HUDEP-2 (cell line): ENCODE measurements at regions not wholly inside any gene's neighbourhood (a gene's known extent, or its start where the extent isn't known, plus 50 kb on each side); places are given as distances from the start of the nearest gene placed in this dataset.

Experiments used
- DNase-seq, 76 experiments: peaks; one replicate each; lab custom pipeline; 2025; ENCODE audit not compliant: unreplicated experiment in 76 of 76; lab: John Stamatoyannopoulos, UW

DNA sequence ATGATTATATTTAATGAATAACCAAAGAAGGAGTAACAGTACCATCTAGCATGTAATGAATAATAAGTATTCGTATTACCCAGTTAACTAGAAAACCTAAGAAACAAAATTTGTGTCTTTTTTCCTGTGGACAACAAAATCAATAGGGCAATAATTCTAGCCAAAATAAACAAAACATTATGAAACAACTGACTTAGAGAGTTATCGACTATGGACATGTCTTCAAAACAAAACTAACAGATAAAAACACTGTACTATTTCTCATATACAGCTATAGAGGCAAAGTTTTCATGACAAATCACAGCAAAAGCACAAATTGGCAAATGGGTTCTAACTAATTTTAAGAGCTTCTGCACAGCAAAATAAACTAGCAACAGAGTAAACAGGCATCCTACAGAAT is 224.1 kb downstream of the ALX1 start:
- DNase-seq, result no peak

DNA sequence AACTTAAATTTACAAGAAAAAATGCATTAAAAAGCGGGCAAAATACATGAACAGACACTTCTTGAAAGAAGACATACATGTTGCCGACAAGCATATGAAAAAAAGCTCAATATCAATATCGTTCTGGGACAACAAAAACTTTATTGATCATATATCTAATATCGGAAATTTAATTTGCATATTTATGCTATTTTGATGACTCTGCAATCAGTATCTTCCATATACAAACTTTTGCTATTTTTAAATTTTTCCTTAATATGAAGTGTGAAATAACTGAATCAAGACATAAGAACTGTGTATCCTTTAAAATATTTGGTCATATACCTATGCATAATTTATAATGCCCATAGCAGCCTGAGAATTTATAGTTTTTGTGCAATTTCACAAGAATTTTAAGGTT is 224.6 kb downstream of the ALX1 start:
- no peak for DNase-seq

DNA sequence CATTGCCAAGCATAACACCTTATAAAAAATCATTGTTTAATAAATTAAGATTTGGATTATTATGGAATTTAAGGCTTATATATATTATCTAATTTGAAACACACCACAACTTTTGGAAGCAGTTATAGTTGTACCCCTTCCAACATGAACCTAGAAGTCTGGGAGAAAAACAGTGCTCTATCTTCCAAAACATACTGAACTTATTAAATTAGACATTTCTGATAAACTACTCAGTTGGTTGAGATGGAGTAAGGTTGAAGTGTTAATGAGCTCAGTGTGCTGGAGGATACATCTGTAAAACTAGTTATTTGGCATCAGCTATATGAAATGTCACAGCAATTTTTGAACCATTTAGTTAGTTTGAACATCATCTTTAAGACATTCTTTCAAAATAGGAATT is 227.4 kb downstream of the ALX1 start:
- DNase-seq, result no peak

DNA sequence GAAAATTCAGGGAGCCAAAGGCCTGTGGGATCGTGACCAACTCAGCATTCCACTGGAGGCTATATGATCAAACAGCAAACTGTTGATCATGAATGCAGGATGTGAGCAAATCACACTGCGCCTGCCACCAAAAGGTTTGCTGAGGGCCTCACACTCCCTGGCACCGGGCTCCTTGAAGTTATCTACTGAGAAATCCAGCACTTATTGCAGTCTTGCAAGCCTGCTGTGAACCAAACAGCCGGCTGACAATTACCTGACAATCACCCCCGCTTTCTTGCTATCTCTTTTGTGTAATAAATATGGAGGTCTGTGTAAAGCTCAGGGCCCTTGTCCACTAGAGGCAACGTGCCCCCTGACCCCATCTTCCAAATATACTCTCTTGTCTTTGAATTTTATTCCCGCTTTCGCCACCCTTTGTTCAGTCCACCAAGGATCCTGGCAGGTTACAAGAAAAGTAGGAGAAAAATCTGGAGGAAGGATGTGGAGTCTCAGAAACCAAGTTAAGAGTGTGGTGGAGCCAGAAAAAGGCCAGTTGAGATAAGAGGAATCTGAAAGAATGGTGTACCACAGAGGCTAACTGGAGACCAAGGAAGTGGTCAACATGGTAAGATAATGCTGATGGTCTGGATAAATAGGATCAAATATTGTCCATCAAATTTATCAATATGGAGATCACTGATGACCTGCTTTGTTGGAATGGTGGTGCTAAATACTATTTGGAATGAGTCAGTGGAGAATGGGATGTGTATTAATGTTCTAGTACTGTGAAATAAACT is 229.2 kb downstream of the ALX1 start:
- no peak for DNase-seq

DNA sequence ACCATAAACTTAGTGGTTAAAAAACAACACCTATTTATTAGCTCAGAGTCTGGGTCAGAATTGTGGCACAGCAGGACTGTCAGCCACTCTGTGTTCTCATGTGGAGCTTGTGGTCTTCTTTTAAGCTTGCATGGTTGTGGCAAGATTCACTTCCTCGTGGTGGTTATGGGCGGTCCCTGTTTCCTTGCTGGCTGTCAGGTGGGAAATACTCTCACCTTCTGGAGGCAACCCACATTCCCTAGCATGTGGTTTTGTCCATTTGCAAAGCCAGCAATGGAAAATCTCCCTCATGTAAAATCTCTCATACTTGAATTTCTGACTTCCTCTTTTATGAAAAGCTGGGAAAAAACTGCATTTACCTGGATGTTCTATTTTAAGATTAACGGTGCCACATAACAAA is 229.8 kb downstream of the ALX1 start:
- DNase-seq, result no peak

DNA sequence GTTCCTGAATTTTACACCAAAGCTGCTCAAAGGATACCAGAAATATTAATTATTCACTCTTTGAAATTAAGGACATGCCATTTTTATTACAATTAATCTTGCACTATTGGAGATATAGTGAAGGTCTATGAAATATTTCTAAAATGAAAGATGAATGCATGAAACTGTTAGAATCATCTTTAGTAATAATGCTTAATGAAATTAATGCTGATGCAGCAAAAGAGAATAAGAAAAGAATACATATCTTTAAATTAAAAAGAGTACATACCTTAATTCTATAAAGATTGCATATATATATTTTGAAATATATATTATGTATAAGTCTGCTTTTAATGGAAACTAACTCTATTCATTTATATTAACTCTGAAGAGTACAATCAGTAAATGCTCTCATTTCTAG is 236.0 kb downstream of the ALX1 start:
- DNase-seq, result no peak

DNA sequence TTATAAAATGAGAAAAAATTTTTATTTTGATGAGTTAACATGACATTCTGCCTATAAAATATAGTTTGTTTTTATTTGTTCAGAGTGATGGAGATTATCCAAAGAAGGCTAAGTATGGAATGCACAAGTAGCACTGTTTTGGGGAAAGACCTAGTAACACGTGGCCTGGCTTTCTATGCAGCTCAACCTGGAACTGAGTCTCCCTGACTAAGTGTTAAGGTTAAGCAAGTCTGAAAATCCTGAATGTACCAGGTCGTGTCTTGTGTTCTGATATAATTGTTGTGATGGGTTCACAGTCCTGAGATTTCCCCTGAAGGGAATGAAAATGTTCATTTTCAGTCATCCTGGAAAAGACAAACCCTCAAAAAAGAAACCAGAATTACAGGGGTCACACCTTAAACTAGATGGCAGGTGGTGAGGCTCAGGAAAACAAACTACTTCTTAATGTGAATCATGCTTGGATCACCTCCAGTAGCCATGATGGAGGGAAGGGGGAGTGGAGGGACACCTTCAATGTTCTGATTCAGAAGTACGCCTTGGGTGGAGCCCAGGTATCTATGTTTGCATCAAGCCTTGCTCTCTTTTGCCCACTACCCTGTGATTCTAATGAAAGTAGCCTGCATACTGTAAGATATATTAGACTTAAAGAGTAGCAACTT is 236.8 kb downstream of the ALX1 start:
- DNase-seq, result no peak

DNA sequence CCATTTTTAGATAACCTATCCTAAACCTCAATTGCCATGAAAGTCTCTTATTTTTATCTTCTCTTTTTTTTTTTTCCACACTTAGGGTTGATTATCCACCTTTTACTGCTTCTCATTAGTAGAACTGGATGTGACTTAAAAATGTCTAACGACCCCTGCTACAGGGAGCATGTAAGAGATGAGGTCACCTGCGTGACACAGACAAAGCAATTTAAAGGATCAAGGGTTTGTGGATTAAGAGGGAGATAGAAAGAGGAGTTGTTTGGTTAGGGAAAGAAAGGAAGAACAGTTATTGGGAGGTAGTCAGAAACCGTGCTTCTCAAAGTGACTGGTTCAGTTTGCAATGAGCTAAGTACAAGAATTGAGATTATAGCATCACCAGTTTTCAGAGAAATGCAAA is 239.1 kb downstream of the ALX1 start:
- DNase-seq, result no peak

DNA sequence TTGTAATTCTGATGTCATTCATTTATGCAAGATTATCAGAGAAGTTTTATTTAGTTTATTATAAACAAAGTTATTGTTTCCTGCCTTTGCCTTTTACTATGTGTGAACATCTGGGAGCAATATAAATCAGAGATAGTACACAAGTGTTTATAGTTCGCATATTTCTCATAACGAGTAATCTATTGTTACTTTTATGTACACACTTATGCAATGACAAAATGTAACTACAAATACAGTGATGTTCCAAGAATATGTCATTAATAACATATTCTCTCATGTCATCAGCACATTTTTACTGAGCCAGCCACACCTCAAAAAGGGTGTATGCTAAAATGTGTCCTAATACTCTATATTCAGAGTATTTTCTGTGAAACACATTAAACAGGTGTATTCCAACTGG is 243.2 kb downstream of the ALX1 start:
- no peak for DNase-seq

DNA sequence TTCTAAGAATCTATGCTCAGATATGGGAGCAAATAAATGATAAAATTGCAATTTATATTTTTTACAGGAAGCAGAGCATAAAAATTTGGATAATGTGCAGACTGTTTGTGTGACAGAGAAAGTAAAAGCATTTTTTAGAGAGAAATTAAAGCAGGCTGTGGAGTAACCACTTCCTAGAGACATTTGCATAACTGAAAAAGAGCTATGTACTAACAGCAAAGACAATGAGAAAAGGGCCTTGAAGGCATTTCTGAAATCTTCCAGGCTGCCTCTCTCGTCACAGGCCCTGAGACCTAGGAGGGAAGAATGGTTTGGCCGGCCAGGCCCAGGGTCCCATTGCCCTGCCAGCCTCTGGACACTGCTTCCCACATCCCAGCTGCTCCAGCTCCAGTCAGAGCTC is 247.2 kb downstream of the ALX1 start:
- DNase-seq, result no peak

DNA sequence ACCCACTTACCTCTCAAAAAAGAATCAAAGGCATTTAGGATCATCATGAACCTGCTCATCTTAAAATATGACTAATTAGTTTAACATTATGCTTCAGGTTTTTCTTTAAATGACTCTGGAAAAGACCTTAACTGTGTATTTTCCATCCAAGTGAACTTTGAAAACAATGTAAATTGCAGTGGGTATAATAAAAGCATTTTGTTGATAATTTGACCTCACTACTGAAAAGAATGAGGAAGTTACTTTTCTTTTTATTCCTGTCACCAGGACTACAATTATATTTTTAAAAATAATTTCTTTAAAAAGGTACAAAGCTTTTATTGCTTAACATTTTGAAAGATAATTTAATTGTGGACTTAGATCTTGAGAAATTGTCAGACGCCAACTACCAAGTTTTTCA is 249.9 kb downstream of the ALX1 start:
- DNase-seq, result no peak

DNA sequence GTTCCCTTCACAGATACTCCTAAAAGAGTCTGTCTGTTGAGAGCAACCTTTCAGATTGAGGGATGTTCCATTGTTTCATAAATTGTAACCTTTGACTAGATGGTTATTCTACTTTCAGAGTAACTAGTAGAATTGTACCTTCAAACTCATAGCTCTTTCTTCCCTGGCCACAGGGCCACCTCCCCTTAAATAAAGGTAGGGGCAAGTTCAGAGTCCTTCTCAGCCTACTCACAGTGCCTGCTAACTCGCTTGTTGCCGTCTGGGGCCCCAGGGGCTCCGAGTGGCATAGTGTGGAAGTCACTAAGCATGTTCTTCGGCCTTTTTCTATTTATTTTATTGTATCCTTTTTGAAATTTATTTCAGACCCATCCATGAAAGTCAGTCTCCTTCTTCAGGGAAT is 250.4 kb downstream of the ALX1 start:
- no peak for DNase-seq

DNA sequence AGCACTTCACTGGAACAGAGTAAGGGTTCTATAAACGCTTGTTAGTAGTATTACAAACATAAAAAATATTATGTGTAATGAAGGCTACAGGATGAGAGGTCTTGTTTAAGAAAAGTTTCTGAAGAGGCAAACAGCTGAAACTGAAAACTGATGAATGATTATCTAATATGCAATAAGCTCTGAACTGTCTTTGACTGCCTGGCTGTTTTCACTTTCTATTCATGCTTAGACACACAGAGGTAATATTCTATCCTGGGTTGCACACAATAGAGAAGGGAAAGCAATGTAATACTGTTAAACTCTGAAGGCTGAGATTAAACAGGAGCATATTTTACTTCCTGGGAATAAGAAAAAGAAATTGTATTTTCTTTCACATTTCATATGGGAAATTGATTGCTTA is 251.3 kb downstream of the ALX1 start:
- no peak for DNase-seq

DNA sequence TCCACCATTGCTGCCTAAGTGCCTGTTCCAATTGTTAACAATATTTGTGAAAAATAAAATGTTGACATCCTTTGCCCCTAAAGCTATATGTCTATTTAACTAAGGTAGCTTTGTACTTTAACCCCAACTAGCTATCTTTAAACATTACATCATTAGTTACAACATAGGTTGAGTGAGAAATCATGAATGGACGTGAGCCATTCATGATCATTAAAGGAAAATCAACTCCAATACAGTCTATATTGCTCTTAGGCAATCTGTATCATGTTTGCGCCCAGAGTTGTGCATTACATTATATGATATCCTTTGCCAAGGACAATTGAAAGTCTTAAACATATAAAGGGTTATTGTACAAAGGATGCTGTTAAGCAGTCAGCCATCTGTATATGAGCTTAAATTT is 269.6 kb downstream of the ALX1 start:
- DNase-seq, result no peak

DNA sequence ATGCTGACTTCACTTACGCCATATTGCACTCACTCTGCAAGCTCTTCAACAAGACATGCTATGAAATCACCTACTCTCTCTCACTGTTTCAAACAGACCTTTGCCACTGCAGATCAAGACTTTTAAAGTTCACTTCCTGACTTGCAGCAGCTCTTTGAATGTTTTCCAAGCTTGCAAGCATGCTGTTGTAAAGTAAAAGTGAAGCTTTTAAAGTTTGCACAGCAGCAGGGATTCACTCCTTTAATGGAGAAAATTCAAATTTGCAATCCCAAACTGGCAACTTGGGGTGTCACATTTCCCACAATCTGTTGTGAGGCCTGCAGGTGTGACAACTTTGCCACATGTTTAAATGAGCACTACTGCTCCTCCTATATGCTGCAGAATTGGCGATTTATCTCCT is 270.9 kb downstream of the ALX1 start:
- DNase-seq, result no peak

DNA sequence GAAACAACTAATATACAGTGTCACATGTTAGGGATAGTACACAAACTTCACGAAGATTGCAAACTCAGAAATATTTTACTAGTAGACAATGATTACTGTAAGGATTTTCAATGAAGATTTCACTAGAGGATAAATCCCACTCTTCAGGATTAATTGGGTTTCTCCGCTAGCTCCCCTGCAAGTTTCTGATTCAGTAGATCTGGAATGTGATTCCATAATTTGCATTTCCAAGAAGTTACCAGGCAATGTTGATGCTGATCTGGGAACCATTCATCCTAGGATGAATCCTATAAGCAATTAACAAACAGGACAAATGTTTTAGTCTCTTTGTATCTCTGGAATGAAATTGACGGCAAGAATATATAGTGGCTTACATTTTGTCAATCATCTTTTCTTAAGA is 272.4 kb downstream of the ALX1 start:
- no peak for DNase-seq

DNA sequence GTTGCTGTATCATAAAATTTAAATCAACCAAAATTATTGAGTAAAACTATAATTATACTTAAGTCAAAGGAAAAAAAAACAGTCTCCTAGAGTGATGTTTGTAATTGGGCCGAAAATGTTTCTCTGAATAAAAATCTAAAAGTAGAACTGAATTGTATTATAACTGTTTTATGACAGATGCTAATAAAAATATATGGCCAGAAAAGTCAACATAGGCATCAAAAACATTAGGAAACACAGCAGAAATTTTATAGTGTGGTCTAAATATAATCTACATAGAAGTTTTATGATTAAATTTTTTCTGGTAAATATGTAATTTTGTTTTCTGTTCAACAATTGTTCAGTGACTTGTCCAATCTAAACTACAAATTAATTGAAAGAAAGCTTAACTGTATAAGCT is 277.8 kb downstream of the ALX1 start:
- no peak for DNase-seq

DNA sequence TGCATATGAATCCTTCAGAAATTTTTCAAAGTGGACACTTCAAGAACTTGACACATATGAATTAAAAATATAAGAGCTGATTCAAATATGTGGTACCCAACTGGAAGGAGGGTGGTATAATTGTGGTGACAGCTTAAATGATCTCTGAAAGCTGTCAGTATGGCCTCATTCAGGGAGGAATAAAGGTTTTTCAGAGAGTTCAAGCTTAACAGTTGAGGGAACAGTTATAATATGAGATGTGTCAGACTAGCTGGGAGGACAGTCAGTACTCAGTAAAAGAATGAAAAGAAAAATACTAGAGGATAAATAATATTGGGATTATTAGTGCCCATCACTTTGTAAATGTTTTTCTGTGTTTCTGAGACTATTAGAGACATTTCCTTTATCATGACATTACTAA is 277.5 kb downstream of the RASSF9 start:
- no peak for DNase-seq

DNA sequence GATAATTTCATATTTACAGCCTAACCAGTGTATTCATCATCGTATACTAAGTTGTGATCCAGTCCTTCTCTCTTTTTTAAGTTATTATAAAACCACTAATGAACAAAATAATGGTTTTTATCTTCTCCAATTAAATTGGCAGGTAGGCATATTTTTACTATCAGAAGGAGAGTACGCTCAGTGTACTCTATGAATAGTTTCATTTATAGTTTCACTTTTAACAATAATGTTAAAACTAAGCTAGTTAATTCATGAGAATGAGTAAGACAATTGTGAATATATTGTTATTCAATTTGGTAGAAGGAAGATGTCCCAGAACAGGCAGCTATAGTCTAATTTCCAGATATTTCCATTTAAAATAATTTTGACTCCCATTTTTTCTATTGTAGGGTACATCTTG is 277.1 kb downstream of the RASSF9 start:
- no peak for DNase-seq

DNA sequence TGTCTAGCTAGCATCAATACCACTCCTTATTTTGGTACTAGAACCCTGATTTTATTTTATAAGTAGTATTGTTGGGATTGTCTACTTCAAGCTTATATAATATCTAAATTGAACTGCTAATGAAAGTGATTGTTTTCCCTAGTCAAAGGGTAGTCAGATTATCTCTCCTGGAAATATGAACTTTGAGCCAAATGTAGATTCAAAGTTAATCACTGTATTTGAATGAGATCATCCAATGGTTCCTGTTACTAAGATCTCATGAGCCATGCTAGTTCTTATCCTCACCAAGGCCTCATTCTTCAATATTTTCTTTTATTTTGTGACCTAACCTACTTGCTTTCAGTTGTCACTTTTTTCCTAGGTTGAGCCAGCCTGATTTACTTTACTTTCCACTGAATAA is 276.7 kb downstream of the RASSF9 start:
- no peak for DNase-seq

DNA sequence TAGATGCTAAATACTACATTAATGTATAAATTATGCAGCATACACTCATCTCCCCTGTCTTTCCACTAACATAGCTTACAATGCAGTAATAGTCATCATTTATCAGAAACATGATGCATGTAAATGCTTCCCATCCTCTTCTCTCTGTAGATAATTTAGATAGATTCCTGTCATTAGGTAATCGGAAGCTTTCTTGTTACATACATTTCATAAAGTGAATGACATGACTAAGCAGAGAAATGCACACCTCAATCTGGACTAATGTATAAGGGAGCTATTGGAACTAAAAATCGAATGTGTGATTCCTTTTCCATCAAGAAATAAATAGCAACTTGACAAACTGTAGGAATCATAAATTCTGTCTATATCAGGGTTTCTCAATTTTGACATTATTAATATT is 273.4 kb downstream of the RASSF9 start:
- no peak for DNase-seq

DNA sequence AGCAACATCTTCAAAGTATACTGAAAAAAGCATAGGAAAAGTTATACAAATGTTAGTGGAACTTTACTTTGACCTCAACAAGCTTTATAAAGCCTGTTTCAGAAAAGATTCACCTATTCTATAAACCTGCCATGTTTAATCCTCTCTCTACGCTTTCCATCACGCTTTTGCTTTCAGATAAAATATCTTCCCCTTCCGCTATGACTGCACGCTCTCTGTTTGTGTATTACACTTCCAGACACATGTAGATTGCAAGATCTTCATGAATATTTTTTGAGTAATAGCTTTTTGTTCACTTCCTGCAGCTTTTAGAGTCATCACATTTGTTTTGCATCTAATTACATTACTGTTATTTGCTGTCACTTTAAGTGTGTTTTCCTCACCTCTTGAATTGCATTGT is 271.4 kb downstream of the RASSF9 start:
- no peak for DNase-seq
